GM12891 (cell line): ENCODE measurements at regions not wholly inside any gene's neighbourhood (a gene's known extent, or its start where the extent isn't known, plus 50 kb on each side); places are given as distances from the start of the nearest gene placed in this dataset.

Experiments
- PAX5 ChIP-seq: IDR thresholded peaks from 2 replicates; pipeline ENCODE4 v1.6.1; 2011; ENCODE audit warnings: low read length, moderate library complexity, mild to moderate bottlenecking; ENCODE audit not compliant: insufficient read depth, severe bottlenecking
- POLR2A ChIP-seq: IDR thresholded peaks from 2 replicates; pipeline ENCODE4 v1.6.1; 2011; ENCODE audit warnings: low read depth, low read length, control low read depth
- POLR2AphosphoS5 ChIP-seq: IDR thresholded peaks from 2 replicates; pipeline ENCODE4 v1.6.1; 2011; ENCODE audit warnings: low read depth, low read length, control low read depth
- POU2F2 ChIP-seq: IDR thresholded peaks from 2 replicates; pipeline ENCODE4 v1.6.1; 2011; ENCODE audit warnings: low read depth, mild to moderate bottlenecking, control low read depth, low read length, moderate library complexity
- SPI1 ChIP-seq: IDR thresholded peaks from 2 replicates; pipeline ENCODE4 v1.6.1; 2011; ENCODE audit warnings: low read depth, low read length, control low read depth
- TAF1 ChIP-seq: IDR thresholded peaks from 2 replicates; pipeline ENCODE4 v1.6.1; 2011; ENCODE audit warnings: low read depth, low read length, control low read depth

GRCh38 chr2:239482778-239483712 lies 82.2 kb upstream of the HDAC4 start:
- TF ChIP-seq POLR2A (no peak), POU2F2 (no peak), SPI1 (no peak), POLR2AphosphoS5 (no peak), PAX5 (no peak), TAF1 (no peak)
